Vagina (tissue), 2 donors: ENCODE measurements at regions not wholly inside any gene's neighbourhood (a gene's known extent, or its start where the extent isn't known, plus 50 kb on each side); places are given as distances from the start of the nearest gene placed in this dataset.

Experiments used
- DNase-seq, 2 donors: peaks; one replicate each; pipeline ENCODE4 v3.0.0-alpha.2; 2017; ENCODE audit errors: extremely low spot score in 2 of 2
- H3K27ac ChIP-seq: fragments of 200-600 bp; sonication (generic); one replicate; pipeline ENCODE4 v1.5.1; 2019
- H3K27me3 ChIP-seq: fragments of 200-600 bp; sonication (generic); one replicate; pipeline ENCODE4 v1.5.1; 2019
- H3K36me3 ChIP-seq, 2 donors: fragments of 200-600 bp; sonication (generic); one replicate each; pipeline ENCODE4 v1.5.1; 2017 to 2019
- H3K4me1 ChIP-seq: fragments of 200-600 bp; sonication (generic); one replicate; pipeline ENCODE4 v1.5.1; 2019
- H3K4me3 ChIP-seq, 2 donors: fragments of 200-600 bp; sonication (generic); 1 replicate in 1 of 2; 2 replicates in 1 of 2; pipeline ENCODE4 v1.5.1; 2016 to 2019
- H3K9me3 ChIP-seq: fragments of 200-600 bp; sonication (generic); one replicate; pipeline ENCODE4 v1.5.1; 2019
- CTCF ChIP-seq, 3 experiments: fragments of 450-650 bp in 2 of 3; fragments of 200-600 bp in 1 of 3; sonication (generic) in 1 of 3; IDR thresholded peaks; one replicate each; pipeline ENCODE4 v1.5.1; 2017 to 2019; ENCODE audit warnings: antibody characterized with exemption in 3 of 3, mild to moderate bottlenecking in 2 of 3, moderate library complexity in 2 of 3
- POLR2A ChIP-seq, 2 donors: fragments of 450-650 bp; IDR thresholded peaks; one replicate each; pipeline ENCODE4 v1.6.1; 2017; ENCODE audit warnings: antibody characterized with exemption in 2 of 2, mild to moderate bottlenecking in 2 of 2, moderate library complexity in 2 of 2
- POLR2AphosphoS5 ChIP-seq, 2 donors: sonication (generic); formaldehyde crosslinking; IDR thresholded peaks; one replicate each; pipeline ENCODE4 v1.9.0; 2017; ENCODE audit warnings: antibody characterized with exemption in 2 of 2, mild to moderate bottlenecking in 2 of 2, low read depth in 1 of 2; ENCODE audit not compliant: insufficient read depth in 1 of 2
- intact Hi-C: fragments of 100-400 bp; cut with DNase I; formaldehyde crosslinking; loops from one replicate; pipeline ENCODE4 v1.15.1; 2023

GRCh38 chr13:59538512-59538911 lies 625.2 kb downstream of the DIAPH3 start:
- no peak for TF ChIP-seq CTCF (IDR thresholded peaks at IDR 0.05)
- TF ChIP-seq POLR2A (IDR thresholded peaks at IDR 0.05): no peak
- TF ChIP-seq POLR2AphosphoS5 (IDR thresholded peaks at IDR 0.05; ENCODE audit: insufficient read depth in 1 of 2, low read depth in 1 of 2): no peak
- H3K27me3 ChIP-seq: no peaks in the 10 kb centered on the region
- H3K27ac ChIP-seq: no peak overlapping the region
- no peaks in the 10 kb centered on the region for H3K36me3 ChIP-seq
- DNase-seq: no peak
- intact Hi-C loops: no loop called here
- no peak overlapping the region for H3K4me3 ChIP-seq
- no peaks in the 10 kb centered on the region for H3K9me3 ChIP-seq
- no peaks in the 10 kb centered on the region for H3K4me1 ChIP-seq

- no peak for TF ChIP-seq POLR2AphosphoS5 (IDR thresholded peaks at IDR 0.05; ENCODE audit: insufficient read depth in 1 of 2, low read depth in 1 of 2)
- no peak for TF ChIP-seq POLR2A (IDR thresholded peaks at IDR 0.05)
- H3K4me3 ChIP-seq: no peak overlapping the region
- no peaks in the 10 kb centered on the region for H3K36me3 ChIP-seq
- H3K9me3 ChIP-seq: no peaks in the 10 kb centered on the region
- H3K27ac ChIP-seq: no peak overlapping the region
- H3K27me3 ChIP-seq: no peaks in the 10 kb centered on the region
- no peaks in the 10 kb centered on the region for H3K4me1 ChIP-seq
- intact Hi-C loops: no loop called here
- DNase-seq: no peak
Measured at GRCh38 chr13:59542303-59542702, 621.4 kb downstream of the DIAPH3 start.

- Histone ChIP-seq H3K27ac (no peak overlapping the region), H3K4me3 (no peak overlapping the region), H3K4me1 (no peaks in the 10 kb centered on the region), H3K36me3 (no peaks in the 10 kb centered on the region), H3K27me3 (no peaks in the 10 kb centered on the region), H3K9me3 (no peaks in the 10 kb centered on the region)
- DNase-seq: no peak
- intact Hi-C loops: no loop called here
- TF ChIP-seq POLR2A (IDR thresholded peaks at IDR 0.05) (no peak), CTCF (IDR thresholded peaks at IDR 0.05) (no peak), POLR2AphosphoS5 (IDR thresholded peaks at IDR 0.05; ENCODE audit: insufficient read depth in 1 of 2, low read depth in 1 of 2) (no peak)
Measured at GRCh38 chr13:59543418-59543817, 620.3 kb downstream of the DIAPH3 start.

GRCh38 chr13:59545007-59545406 lies 618.7 kb downstream of the DIAPH3 start:
- TF ChIP-seq CTCF (IDR thresholded peaks at IDR 0.05) (no peak), POLR2A (IDR thresholded peaks at IDR 0.05) (no peak), POLR2AphosphoS5 (IDR thresholded peaks at IDR 0.05; ENCODE audit: insufficient read depth in 1 of 2, low read depth in 1 of 2) (no peak)
- H3K27ac ChIP-seq: no peak overlapping the region
- H3K9me3 ChIP-seq: no peaks in the 10 kb centered on the region
- H3K4me1 ChIP-seq: no peaks in the 10 kb centered on the region
- H3K27me3 ChIP-seq: no peaks in the 10 kb centered on the region
- no peak for DNase-seq
- no peaks in the 10 kb centered on the region for H3K36me3 ChIP-seq
- intact Hi-C loops: no loop called here
- H3K4me3 ChIP-seq: no peak overlapping the region

GRCh38 chr13:59546178-59546577 lies 617.5 kb downstream of the DIAPH3 start:
- no peak overlapping the region for H3K27ac ChIP-seq
- no peaks in the 10 kb centered on the region for H3K27me3 ChIP-seq
- H3K4me1 ChIP-seq: no peaks in the 10 kb centered on the region
- intact Hi-C loops: no loop called here
- DNase-seq: no peak
- H3K36me3 ChIP-seq: no peaks in the 10 kb centered on the region
- no peak overlapping the region for H3K4me3 ChIP-seq
- TF ChIP-seq POLR2AphosphoS5 (IDR thresholded peaks at IDR 0.05; ENCODE audit: insufficient read depth in 1 of 2, low read depth in 1 of 2) (no peak), CTCF (IDR thresholded peaks at IDR 0.05) (no peak), POLR2A (IDR thresholded peaks at IDR 0.05) (no peak)
- no peaks in the 10 kb centered on the region for H3K9me3 ChIP-seq

- TF ChIP-seq POLR2A (IDR thresholded peaks at IDR 0.05) (no peak), CTCF (IDR thresholded peaks at IDR 0.05) (no peak), POLR2AphosphoS5 (IDR thresholded peaks at IDR 0.05; ENCODE audit: insufficient read depth in 1 of 2, low read depth in 1 of 2) (no peak)
- intact Hi-C loops: no loop called here
- no peaks in the 10 kb centered on the region for H3K27me3 ChIP-seq
- no peaks in the 10 kb centered on the region for H3K36me3 ChIP-seq
- no peaks in the 10 kb centered on the region for H3K4me1 ChIP-seq
- peaks cover 5% of the 10 kb centered on the region for H3K9me3 ChIP-seq
- DNase-seq: no peak
- H3K27ac ChIP-seq: no peak overlapping the region
- H3K4me3 ChIP-seq: no peak overlapping the region
Measured at GRCh38 chr13:59547950-59548349, 615.8 kb downstream of the DIAPH3 start.
